ENCODE measurements at regions not wholly inside any gene's neighbourhood (a gene's known extent, or its start where the extent isn't known, plus 50 kb on each side); places are given as distances from the start of the nearest gene placed in this dataset.
A peak's percentile ranks its signal among the peaks of the same experiment; 100 is the strongest.
"Not testable (repeated sequence)": the region's sequence is repeated elsewhere in the genome, so short reads cannot be mapped to it uniquely, and the experiment has no call there.

GRCh38 chr12:46711756-46712155 lies 114.0 kb downstream of the SLC38A4 start:
- no peak for DNase-seq

- DNase-seq: no peak
Observed at GRCh38 chr12:46710125-46710743, 115.6 kb downstream of the SLC38A4 start.

GRCh38 chr12:46702581-46703344 lies 123.0 kb downstream of the SLC38A4 start:
- DNase-seq: no peak

- no peak for DNase-seq
Observed at GRCh38 chr12:46701356-46701755, 124.4 kb downstream of the SLC38A4 start.

- DNase-seq: no peak
Observed at GRCh38 chr12:46699986-46700385, 125.8 kb downstream of the SLC38A4 start.

GRCh38 chr12:46698003-46698402 lies 127.8 kb downstream of the SLC38A4 start:
- DNase-seq: no peak

- no peak for DNase-seq
Observed at GRCh38 chr12:46693518-46693917, 132.3 kb downstream of the SLC38A4 start.

GRCh38 chr12:46693034-46693433 lies 132.8 kb downstream of the SLC38A4 start:
- DNase-seq: no peak

GRCh38 chr12:46692606-46693005 lies 133.2 kb downstream of the SLC38A4 start:
- no peak for DNase-seq

- no peak for DNase-seq
Observed at GRCh38 chr12:46686267-46686942, 139.4 kb downstream of the SLC38A4 start.

- DNase-seq: not testable (repeated sequence)
Observed at GRCh38 chr12:46684243-46684642, 141.6 kb downstream of the SLC38A4 start.

GRCh38 chr12:46682148-46682547 lies 143.6 kb downstream of the SLC38A4 start:
- no peak for DNase-seq

- no peak for DNase-seq
Observed at GRCh38 chr12:46680506-46680905, 145.3 kb downstream of the SLC38A4 start.

- DNase-seq: no peak
Observed at GRCh38 chr12:46679754-46680153, 146.0 kb downstream of the SLC38A4 start.

- DNase-seq: no peak
Observed at GRCh38 chr12:46678426-46678825, 147.4 kb downstream of the SLC38A4 start.

- peak; percentile 27 for DNase-seq
Observed at GRCh38 chr12:46677749-46678148, 148.0 kb downstream of the SLC38A4 start.

GRCh38 chr12:46676797-46677520 lies 148.8 kb downstream of the SLC38A4 start:
- no peak for DNase-seq

GRCh38 chr12:46676396-46676795 lies 149.4 kb downstream of the SLC38A4 start:
- no peak for DNase-seq

GRCh38 chr12:46675736-46676135 lies 150.1 kb downstream of the SLC38A4 start:
- DNase-seq: peak; percentile 41

- no peak for DNase-seq
Observed at GRCh38 chr12:46674800-46675199, 151.0 kb downstream of the SLC38A4 start.

- DNase-seq: no peak
Observed at GRCh38 chr12:46674129-46674528, 151.7 kb downstream of the SLC38A4 start.

GRCh38 chr12:46671102-46671501 lies 154.7 kb downstream of the SLC38A4 start:
- no peak for DNase-seq

GRCh38 chr12:46670636-46671035 lies 155.2 kb downstream of the SLC38A4 start:
- no peak for DNase-seq

All from activated CD4-positive, alpha-beta T cell treated with anti-CD3 and anti-CD28 coated beads, Interleukin-2, amount 50 U/mL, for 16 hours (primary cell).